IPS-11a (cell line): ENCODE measurements at regions not wholly inside any gene's neighbourhood (a gene's known extent, or its start where the extent isn't known, plus 50 kb on each side); places are given as distances from the start of the nearest gene placed in this dataset.

Source experiments
- H3K4me3 ChIP-seq: one replicate; pipeline ENCODE4 v1.5.1; 2013; ENCODE audit warnings: low read depth, low read length, control low read depth

- no peak overlapping the region for H3K4me3 ChIP-seq
These were observed 110.7 kb downstream of the BTG1 start for GRCh38 chr12:92034858-92035401.

GRCh38 chr12:92034083-92034482 is 111.6 kb downstream of the BTG1 start:
- H3K4me3 ChIP-seq, result no peak overlapping the region

- H3K4me3 ChIP-seq, result no peak overlapping the region
These were observed 112.7 kb downstream of the BTG1 start for GRCh38 chr12:92032965-92033364.

- H3K4me3 ChIP-seq, result no peak overlapping the region
These were observed 113.5 kb downstream of the BTG1 start for GRCh38 chr12:92032101-92032500.

- no peak overlapping the region for H3K4me3 ChIP-seq
These were observed 115.0 kb downstream of the BTG1 start for GRCh38 chr12:92030618-92031017.

- H3K4me3 ChIP-seq, result no peak overlapping the region
These were observed 115.6 kb downstream of the BTG1 start for GRCh38 chr12:92029902-92030586.

- H3K4me3 ChIP-seq, result no peak overlapping the region
These were observed 116.5 kb downstream of the BTG1 start for GRCh38 chr12:92029136-92029535.

- H3K4me3 ChIP-seq, result no peak overlapping the region
These were observed 117.3 kb downstream of the BTG1 start for GRCh38 chr12:92028441-92028709.

GRCh38 chr12:92027701-92028440 is 117.8 kb downstream of the BTG1 start:
- no peak overlapping the region for H3K4me3 ChIP-seq

- H3K4me3 ChIP-seq, result no peak overlapping the region
These were observed 118.4 kb downstream of the BTG1 start for GRCh38 chr12:92027243-92027642.

- H3K4me3 ChIP-seq, result no peak overlapping the region
These were observed 120.0 kb downstream of the BTG1 start for GRCh38 chr12:92025462-92026207.

- H3K4me3 ChIP-seq, result no peak overlapping the region
These were observed 123.6 kb downstream of the BTG1 start for GRCh38 chr12:92022093-92022492.

- H3K4me3 ChIP-seq, result no peak overlapping the region
These were observed 124.0 kb downstream of the BTG1 start for GRCh38 chr12:92021666-92022035.

- H3K4me3 ChIP-seq, result no peak overlapping the region
These were observed 124.5 kb downstream of the BTG1 start for GRCh38 chr12:92020983-92021665.

- H3K4me3 ChIP-seq, result no peak overlapping the region
These were observed 126.0 kb downstream of the BTG1 start for GRCh38 chr12:92019491-92020277.

GRCh38 chr12:92012691-92013090 is 133.0 kb downstream of the BTG1 start:
- no peak overlapping the region for H3K4me3 ChIP-seq

GRCh38 chr12:92010853-92011701 is 134.6 kb downstream of the BTG1 start:
- H3K4me3 ChIP-seq, result no peak overlapping the region

GRCh38 chr12:92010368-92010767 is 135.3 kb downstream of the BTG1 start:
- no peak overlapping the region for H3K4me3 ChIP-seq

- H3K4me3 ChIP-seq, result no peak overlapping the region
These were observed 137.3 kb downstream of the BTG1 start for GRCh38 chr12:92008345-92008744.

GRCh38 chr12:92007787-92008186 is 137.9 kb downstream of the BTG1 start:
- H3K4me3 ChIP-seq, result no peak overlapping the region
